Ascending aorta (tissue), 2 donors: ENCODE measurements at regions not wholly inside any gene's neighbourhood (a gene's known extent, or its start where the extent isn't known, plus 50 kb on each side); places are given as distances from the start of the nearest gene placed in this dataset.

Source experiments
- DNase-seq, 2 donors: peaks; one replicate each; pipeline ENCODE4 v3.0.0-alpha.2; 2019; ENCODE audit warnings: low spot score in 2 of 2
- H3K27ac ChIP-seq, 2 donors: fragments of 200-600 bp; sonication (generic); one replicate each; pipeline ENCODE4 v1.5.1; 2016 to 2017; ENCODE audit warnings: mild to moderate bottlenecking in 1 of 2
- H3K27me3 ChIP-seq: fragments of 200-600 bp; sonication (generic); one replicate; pipeline ENCODE4 v1.5.1; 2017
- H3K36me3 ChIP-seq, 2 donors: fragments of 200-600 bp; sonication (generic); one replicate each; pipeline ENCODE4 v1.5.1; 2016
- H3K4me1 ChIP-seq, 2 donors: fragments of 200-600 bp; sonication (generic); one replicate each; pipeline ENCODE4 v1.5.1; 2016 to 2017; ENCODE audit warnings: mild to moderate bottlenecking in 1 of 2
- H3K4me3 ChIP-seq, 2 donors: fragments of 200-600 bp; sonication (generic); one replicate each; pipeline ENCODE4 v1.5.1; 2016 to 2017; ENCODE audit warnings: mild to moderate bottlenecking in 1 of 2
- H3K9me3 ChIP-seq, 2 donors: fragments of 200-600 bp; sonication (generic); one replicate each; pipeline ENCODE4 v1.5.1; 2016
- intact Hi-C: fragments of 100-400 bp; cut with DNase I; formaldehyde crosslinking; loops from one replicate; pipeline ENCODE4 v1.15.1; 2023
- TF ChIP-seq, protein P1 (sequence below), 3 experiments: fragments of 200-600 bp in 2 of 3; fragments of 450-650 bp in 1 of 3; sonication (generic) in 2 of 3; IDR thresholded peaks; one replicate each; pipeline ENCODE4 v1.5.1; 2016 to 2019; ENCODE audit warnings: antibody characterized with exemption in 3 of 3, mild to moderate bottlenecking in 1 of 3, moderate library complexity in 1 of 3

GRCh38 chr2:23207871-23208270 is 177.1 kb upstream of the KLHL29 start:
- no peak for DNase-seq
- H3K27me3 ChIP-seq: no peaks in the 10 kb centered on the region
- TF ChIP-seq, protein P1, sequence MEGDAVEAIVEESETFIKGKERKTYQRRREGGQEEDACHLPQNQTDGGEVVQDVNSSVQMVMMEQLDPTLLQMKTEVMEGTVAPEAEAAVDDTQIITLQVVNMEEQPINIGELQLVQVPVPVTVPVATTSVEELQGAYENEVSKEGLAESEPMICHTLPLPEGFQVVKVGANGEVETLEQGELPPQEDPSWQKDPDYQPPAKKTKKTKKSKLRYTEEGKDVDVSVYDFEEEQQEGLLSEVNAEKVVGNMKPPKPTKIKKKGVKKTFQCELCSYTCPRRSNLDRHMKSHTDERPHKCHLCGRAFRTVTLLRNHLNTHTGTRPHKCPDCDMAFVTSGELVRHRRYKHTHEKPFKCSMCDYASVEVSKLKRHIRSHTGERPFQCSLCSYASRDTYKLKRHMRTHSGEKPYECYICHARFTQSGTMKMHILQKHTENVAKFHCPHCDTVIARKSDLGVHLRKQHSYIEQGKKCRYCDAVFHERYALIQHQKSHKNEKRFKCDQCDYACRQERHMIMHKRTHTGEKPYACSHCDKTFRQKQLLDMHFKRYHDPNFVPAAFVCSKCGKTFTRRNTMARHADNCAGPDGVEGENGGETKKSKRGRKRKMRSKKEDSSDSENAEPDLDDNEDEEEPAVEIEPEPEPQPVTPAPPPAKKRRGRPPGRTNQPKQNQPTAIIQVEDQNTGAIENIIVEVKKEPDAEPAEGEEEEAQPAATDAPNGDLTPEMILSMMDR (IDR thresholded peaks at IDR 0.05): no peak
- H3K36me3 ChIP-seq: no peaks in the 10 kb centered on the region
- H3K9me3 ChIP-seq: no peaks in the 10 kb centered on the region
- no peak overlapping the region for H3K4me3 ChIP-seq
- H3K4me1 ChIP-seq: no peaks in the 10 kb centered on the region
- intact Hi-C loops: no loop called here
- H3K27ac ChIP-seq: no peak overlapping the region

DNA sequence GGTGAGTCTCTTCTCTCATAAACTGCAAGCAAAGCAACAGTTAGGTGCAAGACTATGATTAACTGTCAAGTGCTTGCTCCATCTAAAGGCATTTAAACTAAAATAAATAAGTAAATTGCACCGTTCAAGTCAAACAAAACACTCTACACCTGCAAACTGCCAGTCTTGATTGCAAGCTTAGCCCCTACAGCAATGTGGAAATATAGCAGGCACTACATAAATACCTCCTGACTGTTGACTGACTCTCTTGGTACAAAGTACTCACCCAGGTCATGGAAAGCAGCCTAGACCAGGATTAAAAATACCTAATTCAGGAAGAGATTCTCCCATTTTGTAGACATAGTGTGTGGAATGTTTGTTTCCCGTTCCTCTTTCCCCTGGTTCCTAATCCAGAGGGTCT is 176.6 kb upstream of the KLHL29 start:
- Histone ChIP-seq H3K4me3 (no peak overlapping the region), H3K27ac (no peak overlapping the region), H3K9me3 (no peaks in the 10 kb centered on the region), H3K27me3 (no peaks in the 10 kb centered on the region), H3K36me3 (no peaks in the 10 kb centered on the region), H3K4me1 (no peaks in the 10 kb centered on the region)
- TF ChIP-seq, protein P1 (IDR thresholded peaks at IDR 0.05): no peak
- intact Hi-C loops: no loop called here
- DNase-seq: no peak

DNA sequence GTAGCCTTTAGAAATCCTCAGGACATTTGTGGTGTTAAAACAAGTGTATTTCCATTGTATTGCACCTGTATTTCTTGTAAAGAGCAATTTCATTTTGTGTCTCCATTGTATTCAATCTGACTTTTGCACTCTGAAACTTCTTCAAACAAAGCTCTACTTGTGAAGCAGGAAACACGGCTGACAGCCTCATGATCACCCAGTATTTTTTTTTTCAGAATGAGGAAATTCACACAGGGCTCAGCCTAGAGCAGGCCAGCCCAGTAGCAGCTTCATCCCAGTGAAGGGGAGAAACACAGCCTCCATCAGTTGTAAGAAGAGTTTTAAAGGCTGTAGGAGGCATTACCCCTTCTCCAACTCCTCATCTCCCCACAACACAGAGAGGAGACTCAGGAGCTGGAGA is 175.9 kb upstream of the KLHL29 start:
- intact Hi-C loops: no loop called here
- Histone ChIP-seq H3K4me3 (no peak overlapping the region), H3K4me1 (no peaks in the 10 kb centered on the region), H3K27ac (no peak overlapping the region), H3K36me3 (no peaks in the 10 kb centered on the region), H3K9me3 (no peaks in the 10 kb centered on the region), H3K27me3 (no peaks in the 10 kb centered on the region)
- no peak for DNase-seq
- TF ChIP-seq, protein P1 (IDR thresholded peaks at IDR 0.05): no peak

GRCh38 chr2:23211987-23212583 is 172.9 kb upstream of the KLHL29 start:
- Histone ChIP-seq H3K9me3 (no peaks in the 10 kb centered on the region), H3K4me1 (no peaks in the 10 kb centered on the region), H3K27ac (no peak overlapping the region), H3K27me3 (no peaks in the 10 kb centered on the region), H3K36me3 (no peaks in the 10 kb centered on the region), H3K4me3 (no peak overlapping the region)
- DNase-seq: no peak
- intact Hi-C loops: no loop called here
- TF ChIP-seq, protein P1 (IDR thresholded peaks at IDR 0.05): no peak

DNA sequence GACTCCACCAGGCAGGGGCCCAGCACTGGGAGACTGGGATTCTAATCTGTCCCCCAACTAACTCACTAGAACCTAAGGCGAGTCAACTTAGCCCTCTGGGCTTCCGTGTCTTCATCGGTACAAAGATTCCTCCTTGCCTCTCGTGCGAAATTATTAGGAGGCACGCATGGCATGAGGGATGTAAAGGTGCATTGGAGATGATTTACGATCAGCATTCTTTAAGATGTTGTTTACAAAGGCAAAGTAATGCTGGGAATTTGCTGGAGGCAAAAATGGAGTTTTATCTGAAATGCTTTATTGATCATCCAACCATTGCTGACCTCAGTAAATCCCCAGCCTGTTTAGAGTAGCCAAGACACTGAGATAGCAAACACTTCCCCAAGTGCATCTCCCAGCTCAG is 171.8 kb upstream of the KLHL29 start:
- Histone ChIP-seq H3K36me3 (no peaks in the 10 kb centered on the region), H3K4me3 (no peak overlapping the region), H3K27ac (no peak overlapping the region), H3K9me3 (no peaks in the 10 kb centered on the region), H3K4me1 (no peaks in the 10 kb centered on the region), H3K27me3 (no peaks in the 10 kb centered on the region)
- TF ChIP-seq, protein P1 (IDR thresholded peaks at IDR 0.05): no peak
- no peak for DNase-seq
- intact Hi-C loops: no loop called here

GRCh38 chr2:23215016-23215415 is 170.0 kb upstream of the KLHL29 start:
- DNase-seq: no peak

More at GRCh38 chr2:23215016-23215415, 170.0 kb upstream of the KLHL29 start:
- intact Hi-C loops: no loop called here
- TF ChIP-seq, protein P1 (IDR thresholded peaks at IDR 0.05): no peak
- H3K36me3 ChIP-seq: no peaks in the 10 kb centered on the region
- no peaks in the 10 kb centered on the region for H3K9me3 ChIP-seq
- H3K4me1 ChIP-seq: no peaks in the 10 kb centered on the region
- H3K4me3 ChIP-seq: no peak overlapping the region
- no peaks in the 10 kb centered on the region for H3K27me3 ChIP-seq
- no peak overlapping the region for H3K27ac ChIP-seq
